ENCODE measurements at regions not wholly inside any gene's neighbourhood (a gene's known extent, or its start where the extent isn't known, plus 50 kb on each side); places are given as distances from the start of the nearest gene placed in this dataset.
"Not testable (repeated sequence)": the region's sequence is repeated elsewhere in the genome, so short reads cannot be mapped to it uniquely, and the experiment has no call there.

GRCh38 chr12:112711507-112711906, 80.0 kb upstream of the RPH3A start:
- no peak for DNase-seq

GRCh38 chr12:112712751-112713150, 78.8 kb upstream of the RPH3A start:
- DNase-seq = not testable (repeated sequence)

- DNase-seq = no peak
Measured at GRCh38 chr12:112713471-112713870, 78.1 kb upstream of the RPH3A start.

GRCh38 chr12:112714166-112714710, 77.3 kb upstream of the RPH3A start:
- DNase-seq = no peak

- peak; percentile 58 for DNase-seq
Measured at GRCh38 chr12:112716099-112717093, 75.2 kb upstream of the RPH3A start.

GRCh38 chr12:112728864-112729263, 62.7 kb upstream of the RPH3A start:
- no peak for DNase-seq

GRCh38 chr12:112734859-112735695, 56.5 kb upstream of the RPH3A start:
- DNase-seq = no peak

GRCh38 chr12:112738531-112738930, 53.0 kb upstream of the RPH3A start:
- no peak for DNase-seq

- no peak for DNase-seq
Measured at GRCh38 chr12:112740387-112740934, 51.1 kb upstream of the RPH3A start.

- DNase-seq = no peak
Measured at GRCh38 chr12:112741106-112741505, 50.4 kb upstream of the RPH3A start.
